HUES48 (cell line): ENCODE measurements at regions not wholly inside any gene's neighbourhood (a gene's known extent, or its start where the extent isn't known, plus 50 kb on each side); places are given as distances from the start of the nearest gene placed in this dataset.

ENCODE experiments used
- H3K27ac ChIP-seq: one replicate; pipeline ENCODE4 v1.7.0; 2013; ENCODE audit warnings: low read depth, low read length, inconsistent platforms
- H3K27me3 ChIP-seq: 2 replicates; pipeline ENCODE4 v1.6.1; 2013; ENCODE audit warnings: mild to moderate bottlenecking, low read length; ENCODE audit not compliant: control insufficient read depth, insufficient read depth
- H3K36me3 ChIP-seq: 2 replicates; pipeline ENCODE4 v1.6.1; 2013; ENCODE audit warnings: low read length; ENCODE audit not compliant: control insufficient read depth, insufficient read depth
- H3K4me1 ChIP-seq: 2 replicates; pipeline ENCODE4 v1.6.1; 2013; ENCODE audit warnings: mild to moderate bottlenecking, low read length; ENCODE audit not compliant: control insufficient read depth, insufficient read depth
- H3K4me3 ChIP-seq: 2 replicates; pipeline ENCODE4 v1.5.1; 2013; ENCODE audit warnings: mild to moderate bottlenecking, low read depth, low read length
- H3K9ac ChIP-seq: 2 replicates; pipeline ENCODE4 v1.6.1; 2013; ENCODE audit warnings: mild to moderate bottlenecking, low read depth, low read length, moderate library complexity
- H3K9me3 ChIP-seq: 2 replicates; pipeline ENCODE4 v1.6.1; 2013; ENCODE audit warnings: low read length; ENCODE audit not compliant: control insufficient read depth, insufficient read depth

DNA sequence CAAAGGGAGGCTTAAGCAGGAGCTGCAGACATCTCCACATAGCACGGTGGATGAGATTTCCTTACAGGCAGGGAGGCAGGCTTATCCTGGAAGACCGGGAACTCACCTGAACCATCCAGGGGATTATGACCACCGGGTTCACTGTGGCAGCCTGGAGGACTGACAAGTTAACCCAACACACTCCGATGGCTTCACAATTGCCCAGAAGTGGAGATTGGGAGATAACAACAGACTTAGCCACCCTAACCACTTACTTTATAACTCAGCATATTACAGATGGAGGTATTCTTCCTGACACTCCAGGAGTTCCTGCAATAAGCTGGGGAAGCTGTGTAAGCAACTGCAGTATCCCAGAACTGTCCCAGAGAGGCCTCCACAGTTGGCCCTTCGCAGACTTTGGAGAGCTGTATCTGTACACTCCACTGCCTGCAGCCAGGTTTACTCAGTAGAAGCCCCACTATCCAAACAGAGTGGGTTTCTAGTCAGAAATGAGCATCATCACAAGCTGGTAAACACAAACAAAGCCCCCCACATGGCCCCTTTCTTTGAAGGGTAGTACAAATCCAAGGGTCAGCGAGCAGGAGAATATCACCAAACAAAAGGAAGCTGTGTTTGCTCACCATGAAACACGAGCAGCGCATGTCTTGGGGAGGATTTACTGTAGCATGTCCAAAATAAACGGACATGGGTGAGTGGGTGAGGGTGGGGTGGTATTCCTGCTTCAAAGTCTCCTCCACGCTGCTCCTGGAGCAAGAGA is 462.2 kb downstream of the RASEF start:
- Histone ChIP-seq H3K4me1 (no peaks in the 10 kb centered on the region), H3K9me3 (no peaks in the 10 kb centered on the region), H3K27me3 (no peaks in the 10 kb centered on the region), H3K4me3 (no peak overlapping the region), H3K36me3 (no peaks in the 10 kb centered on the region), H3K27ac (no peak overlapping the region), H3K9ac (no peak overlapping the region)

DNA sequence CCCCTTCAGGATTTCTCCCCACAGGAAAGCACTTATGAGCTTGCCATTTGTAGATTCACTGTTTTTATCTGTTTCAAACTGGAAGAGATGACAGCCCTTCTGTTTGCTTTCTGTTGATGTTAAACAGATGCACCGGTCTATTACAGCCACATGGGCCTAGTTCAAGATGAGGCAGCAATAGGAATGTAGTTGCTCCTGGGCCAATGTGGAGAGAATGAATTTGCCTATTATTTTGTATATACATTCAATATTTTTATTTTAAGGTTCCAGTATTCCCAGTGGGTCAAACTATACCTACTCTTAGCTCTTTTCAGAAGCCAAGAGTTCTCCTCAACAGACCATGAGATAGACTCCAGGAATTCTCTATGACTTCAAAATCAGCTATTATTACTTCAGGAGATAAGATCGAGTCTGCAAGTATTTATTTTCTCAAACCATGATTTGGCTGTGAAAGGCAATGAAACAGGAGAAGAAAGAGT is 461.6 kb downstream of the RASEF start:
- Histone ChIP-seq H3K9ac (no peak overlapping the region), H3K9me3 (no peaks in the 10 kb centered on the region), H3K4me1 (no peaks in the 10 kb centered on the region), H3K27me3 (no peaks in the 10 kb centered on the region), H3K36me3 (no peaks in the 10 kb centered on the region), H3K4me3 (no peak overlapping the region), H3K27ac (no peak overlapping the region)

DNA sequence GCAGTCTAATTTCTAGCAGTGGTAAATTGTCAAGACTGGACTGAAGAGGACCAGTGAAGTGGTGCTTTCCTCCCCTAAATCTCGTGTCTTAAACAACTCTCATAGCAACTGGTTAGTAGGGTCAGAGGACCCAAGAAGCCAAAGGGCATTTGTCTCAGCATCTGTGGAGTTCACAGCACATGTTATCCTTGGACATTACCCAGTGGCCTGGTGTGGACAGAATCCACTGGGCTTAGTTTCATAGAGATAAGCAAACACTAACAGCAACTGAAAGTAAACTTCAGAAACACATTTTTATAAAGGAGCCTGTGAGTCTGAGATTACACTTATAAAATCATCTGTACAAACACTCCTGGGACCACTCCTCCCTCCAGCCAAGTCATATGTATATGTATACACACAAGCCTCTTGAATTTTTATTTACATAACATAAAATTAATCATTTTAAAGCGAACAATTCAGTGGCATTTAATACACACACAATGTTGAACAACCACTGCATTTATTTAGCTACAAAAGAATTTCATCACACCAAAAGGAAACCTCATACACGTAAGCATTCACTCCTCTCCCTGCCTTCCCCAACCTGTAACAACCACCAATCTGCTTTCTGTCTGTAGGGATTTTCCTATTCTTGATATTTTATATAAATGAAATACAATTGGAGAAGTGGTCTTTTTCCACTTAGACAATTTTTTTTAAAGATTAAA is 457.8 kb downstream of the RASEF start:
- no peaks in the 10 kb centered on the region for H3K9me3 ChIP-seq
- H3K27me3 ChIP-seq = no peaks in the 10 kb centered on the region
- no peak overlapping the region for H3K4me3 ChIP-seq
- H3K4me1 ChIP-seq = 0 out of 2 replicates have a peak, but pooled peaks cover 2% of the 10 kb centered on the region
- H3K9ac ChIP-seq = no peak overlapping the region
- no peaks in the 10 kb centered on the region for H3K36me3 ChIP-seq
- no peak overlapping the region for H3K27ac ChIP-seq

DNA sequence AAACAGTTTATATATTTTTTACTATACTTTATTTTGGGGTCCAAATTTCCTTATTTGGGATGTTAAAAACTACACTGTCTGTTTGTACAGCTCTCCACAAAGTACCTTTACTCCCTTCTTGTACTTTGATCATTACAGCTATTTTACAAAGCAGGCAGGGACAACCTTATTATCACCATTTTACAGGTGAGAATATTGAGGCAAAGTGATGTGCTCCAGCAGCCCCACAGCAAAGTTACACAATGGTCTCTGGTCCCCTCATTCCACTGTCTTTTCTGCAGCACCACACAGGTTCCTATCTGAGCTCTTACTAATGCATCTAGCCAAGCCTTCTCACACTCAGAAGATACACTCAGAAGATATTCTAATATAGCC is 457.3 kb downstream of the RASEF start:
- 0 out of 2 replicates have a peak, but pooled peaks cover 2% of the 10 kb centered on the region for H3K4me1 ChIP-seq
- no peak overlapping the region for H3K27ac ChIP-seq
- H3K9ac ChIP-seq = no peak overlapping the region
- no peaks in the 10 kb centered on the region for H3K9me3 ChIP-seq
- no peaks in the 10 kb centered on the region for H3K36me3 ChIP-seq
- H3K4me3 ChIP-seq = no peak overlapping the region
- no peaks in the 10 kb centered on the region for H3K27me3 ChIP-seq

DNA sequence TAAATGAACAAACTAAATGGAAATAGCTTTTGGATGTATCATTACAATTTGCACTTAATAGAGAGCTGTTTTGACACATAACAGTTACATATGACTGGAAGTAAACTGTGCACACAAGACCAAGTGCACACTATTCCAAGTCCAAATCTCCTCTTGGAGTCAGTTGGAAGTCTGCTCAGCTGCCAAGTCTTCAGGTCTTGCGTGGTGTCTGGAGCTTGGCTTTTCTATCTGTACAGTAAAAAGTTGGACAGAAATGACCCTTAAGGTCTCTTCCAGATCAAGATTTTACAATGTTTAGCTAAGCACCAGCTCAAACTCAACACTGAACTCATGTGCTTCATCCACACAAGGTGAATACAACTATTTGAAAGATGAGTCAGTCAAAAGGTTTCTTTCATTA is 456.9 kb downstream of the RASEF start:
- Histone ChIP-seq H3K27me3 (no peaks in the 10 kb centered on the region), H3K4me1 (0 out of 2 replicates have a peak, but pooled peaks cover 2% of the 10 kb centered on the region), H3K9me3 (no peaks in the 10 kb centered on the region), H3K36me3 (no peaks in the 10 kb centered on the region), H3K27ac (no peak overlapping the region), H3K4me3 (no peak overlapping the region), H3K9ac (no peak overlapping the region)

DNA sequence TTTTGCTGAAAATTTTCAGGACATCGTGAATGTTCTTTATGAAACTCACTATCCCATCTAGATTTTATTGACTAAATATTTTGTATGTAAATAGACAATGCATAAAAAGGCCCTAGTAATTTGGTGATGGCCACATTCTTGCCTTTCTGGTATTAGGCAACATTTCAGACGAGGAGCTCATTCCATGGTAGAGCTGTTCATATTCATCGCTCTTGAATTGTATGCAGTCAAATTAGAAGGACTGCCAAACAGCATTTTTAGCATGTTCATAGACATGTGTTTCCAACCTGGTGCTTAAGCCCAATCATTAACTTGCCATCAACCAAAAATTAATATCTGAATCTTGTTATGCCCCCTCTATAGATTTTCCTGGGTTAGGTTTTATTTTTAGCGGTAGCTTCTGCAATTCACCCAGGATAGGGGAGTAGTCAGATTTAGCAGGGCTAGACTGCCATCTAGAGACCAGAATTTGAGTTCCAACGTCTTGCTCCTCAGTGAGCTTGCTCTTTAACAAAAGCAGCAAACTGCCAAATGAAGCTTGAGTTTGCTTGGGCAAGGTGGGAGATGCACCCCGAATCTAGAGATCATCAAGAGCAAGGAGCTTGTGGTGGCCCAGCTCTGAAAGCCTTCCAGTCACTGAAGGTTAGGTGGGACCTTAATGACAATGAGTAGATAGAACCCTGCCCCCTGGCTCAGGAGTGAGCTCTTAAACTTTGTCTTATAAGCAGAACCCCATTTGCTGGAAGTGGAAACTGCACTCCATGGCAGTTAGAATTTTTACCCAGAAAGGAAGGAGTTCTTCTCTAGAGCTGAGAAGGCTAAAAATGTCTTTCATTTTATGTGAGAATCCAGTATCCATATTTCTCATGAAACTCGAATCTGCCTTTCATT is 456.2 kb downstream of the RASEF start:
- Histone ChIP-seq H3K9me3 (no peaks in the 10 kb centered on the region), H3K9ac (no peak overlapping the region), H3K4me1 (0 out of 2 replicates have a peak, but pooled peaks cover 2% of the 10 kb centered on the region), H3K27me3 (no peaks in the 10 kb centered on the region), H3K4me3 (no peak overlapping the region), H3K27ac (no peak overlapping the region), H3K36me3 (no peaks in the 10 kb centered on the region)

DNA sequence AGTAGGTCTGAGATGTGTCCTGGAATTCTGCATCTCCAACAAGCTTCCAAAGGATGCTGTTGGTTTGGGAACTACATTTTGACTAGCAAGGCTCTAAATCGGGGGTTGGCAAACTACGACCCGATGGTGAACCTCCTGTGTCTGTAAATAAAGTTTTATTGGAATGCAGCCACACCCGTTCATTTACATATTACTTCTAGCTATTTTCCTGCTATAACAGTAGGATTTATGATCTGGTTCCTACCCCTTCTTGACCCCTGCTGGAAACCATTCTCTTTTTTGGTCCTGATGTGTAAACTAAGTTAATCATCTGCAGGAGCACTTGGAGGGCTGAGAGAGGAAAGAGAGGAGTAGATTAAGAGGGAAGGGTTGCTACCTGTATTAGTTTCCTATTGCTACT is 454.5 kb downstream of the RASEF start:
- no peak overlapping the region for H3K9ac ChIP-seq
- no peaks in the 10 kb centered on the region for H3K27me3 ChIP-seq
- no peak overlapping the region for H3K27ac ChIP-seq
- no peaks in the 10 kb centered on the region for H3K36me3 ChIP-seq
- H3K9me3 ChIP-seq = no peaks in the 10 kb centered on the region
- 0 out of 2 replicates have a peak, but pooled peaks cover 2% of the 10 kb centered on the region for H3K4me1 ChIP-seq
- H3K4me3 ChIP-seq = no peak overlapping the region

DNA sequence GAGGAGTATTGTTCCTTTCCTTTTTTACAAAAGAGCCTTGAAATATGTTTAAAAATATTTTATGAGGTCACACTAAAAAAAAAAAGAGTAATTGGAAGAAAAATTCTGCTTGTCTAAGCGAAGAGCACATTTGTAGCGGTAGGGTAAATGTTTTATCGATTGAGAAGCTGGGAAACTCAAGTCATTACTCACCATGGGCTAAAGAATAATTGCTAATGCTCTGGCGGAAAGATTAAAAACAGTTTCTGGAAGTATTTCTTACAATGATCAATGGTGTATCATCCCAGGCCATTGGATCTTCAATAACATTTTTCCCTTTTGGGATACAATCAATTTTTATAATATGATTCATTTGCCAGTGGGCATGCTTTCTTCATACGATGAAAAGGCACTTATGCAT is 450.0 kb downstream of the RASEF start:
- no peak overlapping the region for H3K4me3 ChIP-seq
- no peaks in the 10 kb centered on the region for H3K27me3 ChIP-seq
- H3K36me3 ChIP-seq = no peaks in the 10 kb centered on the region
- no peaks in the 10 kb centered on the region for H3K9me3 ChIP-seq
- no peak overlapping the region for H3K9ac ChIP-seq
- H3K27ac ChIP-seq = no peak overlapping the region
- no peaks in the 10 kb centered on the region for H3K4me1 ChIP-seq

DNA sequence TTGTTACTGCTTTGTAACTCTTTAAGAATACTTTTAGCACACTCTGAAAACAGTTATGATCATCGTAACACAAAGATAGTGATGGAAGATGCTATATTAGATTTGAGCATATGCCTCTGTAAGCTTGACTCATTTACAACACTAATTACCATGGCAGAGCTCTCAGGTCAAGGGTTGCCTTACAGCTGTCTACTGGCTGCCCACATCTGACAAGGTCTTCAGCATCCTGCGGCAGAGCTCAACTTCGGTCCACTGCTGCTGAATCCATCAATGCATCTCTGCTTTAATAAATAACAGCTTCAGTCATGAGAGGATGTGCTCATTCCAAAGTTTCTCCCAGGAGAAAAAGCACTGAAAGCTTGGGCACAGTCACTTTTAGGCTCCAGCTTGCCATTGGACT is 449.4 kb downstream of the RASEF start:
- no peak overlapping the region for H3K27ac ChIP-seq
- H3K9ac ChIP-seq = no peak overlapping the region
- H3K4me1 ChIP-seq = no peaks in the 10 kb centered on the region

DNA sequence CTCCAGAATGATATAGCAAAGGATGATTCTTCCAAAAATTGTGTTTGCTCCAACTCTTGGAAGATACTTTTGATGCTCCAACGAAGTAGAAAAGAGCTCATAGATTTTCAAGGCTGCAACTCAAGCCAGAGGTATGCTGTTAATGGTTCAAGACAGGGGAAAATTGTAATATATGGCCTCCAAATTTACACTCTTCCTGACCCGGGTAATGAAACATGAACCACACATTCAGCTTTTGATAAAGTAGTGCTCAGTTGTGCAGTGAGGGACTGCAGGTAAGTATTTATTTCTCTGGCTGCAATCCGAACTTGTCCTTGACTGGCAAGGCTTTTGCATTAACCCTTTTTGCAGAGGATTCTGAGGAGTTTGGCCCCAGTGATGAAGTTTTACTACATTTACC is 446.4 kb downstream of the RASEF start:
- Histone ChIP-seq H3K27ac (no peak overlapping the region), H3K36me3 (no peaks in the 10 kb centered on the region), H3K4me3 (no peak overlapping the region), H3K9ac (no peak overlapping the region), H3K9me3 (no peaks in the 10 kb centered on the region), H3K27me3 (no peaks in the 10 kb centered on the region), H3K4me1 (no peaks in the 10 kb centered on the region)

More for the DNA sequence above, 449.4 kb downstream of the RASEF start:
- no peaks in the 10 kb centered on the region for H3K27me3 ChIP-seq
- no peak overlapping the region for H3K4me3 ChIP-seq
- no peaks in the 10 kb centered on the region for H3K36me3 ChIP-seq
- H3K9me3 ChIP-seq = no peaks in the 10 kb centered on the region
